ENCODE measurements at regions not wholly inside any gene's neighbourhood (a gene's known extent, or its start where the extent isn't known, plus 50 kb on each side); places are given as distances from the start of the nearest gene placed in this dataset.

GRCh38 chr3:102226463-102226862 lies 208.4 kb upstream of the ZPLD1 start:
- no peak for TF ChIP-seq CTCF (conservative IDR thresholded peaks at IDR 0.05; ENCODE audit: low read length)
- TF ChIP-seq EZH2phosphoT487 (IDR thresholded peaks at IDR 0.05; ENCODE audit: borderline replicate concordance), result no peak

Measured in Loucy (cell line).